GM18520 (cell line): ENCODE measurements at regions not wholly inside any gene's neighbourhood (a gene's known extent, or its start where the extent isn't known, plus 50 kb on each side); places are given as distances from the start of the nearest gene placed in this dataset.
"Not testable (repeated sequence)": the region's sequence is repeated elsewhere in the genome, so short reads cannot be mapped to it uniquely, and the experiment has no call there.

Experiments used
- ATAC-seq: cut with Tn5 transposase; IDR thresholded peaks from one replicate; pipeline ENCODE4 v1.9.1; 2021; ENCODE audit not compliant: unreplicated experiment

GRCh38 chr13:50261130-50261901, 246.1 kb downstream of the KCNRG start:
- ATAC-seq: no peak

- ATAC-seq: no peak
Measured at GRCh38 chr13:50267066-50267465, 251.8 kb downstream of the KCNRG start.

GRCh38 chr13:50267917-50268316, 252.7 kb downstream of the KCNRG start:
- ATAC-seq: no peak

- no peak for ATAC-seq
Measured at GRCh38 chr13:50268500-50268899, 253.3 kb downstream of the KCNRG start.

GRCh38 chr13:50274181-50274580, 258.9 kb downstream of the KCNRG start:
- no peak for ATAC-seq

- no peak for ATAC-seq
Measured at GRCh38 chr13:50275392-50276063, 260.3 kb downstream of the KCNRG start.

GRCh38 chr13:50276550-50276949, 261.3 kb downstream of the KCNRG start:
- ATAC-seq: no peak

- ATAC-seq: no peak
Measured at GRCh38 chr13:50277127-50277526, 261.9 kb downstream of the KCNRG start.

GRCh38 chr13:50277906-50278305, 262.7 kb downstream of the KCNRG start:
- no peak for ATAC-seq

GRCh38 chr13:50280441-50280937, 265.2 kb downstream of the KCNRG start:
- no peak for ATAC-seq

- no peak for ATAC-seq
Measured at GRCh38 chr13:50282016-50282415, 266.8 kb downstream of the KCNRG start.

- no peak for ATAC-seq
Measured at GRCh38 chr13:50283017-50283416, 267.8 kb downstream of the KCNRG start.

GRCh38 chr13:50284540-50284939, 269.3 kb downstream of the KCNRG start:
- ATAC-seq: no peak

GRCh38 chr13:50285283-50285682, 270.0 kb downstream of the KCNRG start:
- no peak for ATAC-seq

- ATAC-seq: no peak
Measured at GRCh38 chr13:50286324-50286723, 271.1 kb downstream of the KCNRG start.

GRCh38 chr13:50290186-50290585, 274.9 kb downstream of the KCNRG start:
- no peak for ATAC-seq

- ATAC-seq: no peak
Measured at GRCh38 chr13:50291611-50292010, 276.4 kb downstream of the KCNRG start.

GRCh38 chr13:50292081-50292480, 276.8 kb downstream of the KCNRG start:
- no peak for ATAC-seq

GRCh38 chr13:50294425-50294824, 279.2 kb downstream of the KCNRG start:
- not testable (repeated sequence) for ATAC-seq

GRCh38 chr13:50299546-50300249, 284.5 kb downstream of the KCNRG start:
- ATAC-seq: no peak

- no peak for ATAC-seq
Measured at GRCh38 chr13:50303963-50304721, 288.9 kb downstream of the KCNRG start.
